GM12878 (cell line): ENCODE measurements at regions not wholly inside any gene's neighbourhood (a gene's known extent, or its start where the extent isn't known, plus 50 kb on each side); places are given as distances from the start of the nearest gene placed in this dataset.

ENCODE experiments used
- ATAC-seq: fragments of 200-7000 bp; cut with Tn5 transposase; 3 replicates; pipeline ENCODE4 v1.9.1; 2020; ENCODE audit warnings: mild to moderate bottlenecking, moderate library complexity
- BruUV-seq: library from RNA; stranded (reverse); fragments of 400-500 nt; replicated peaks from 2 replicates; lab custom pipeline; 2021; lab: Mats Ljungman, UMichigan
- CTCF ChIA-PET: fragments of 300-600 bp; sonication (Branson Sonifier 250); formaldehyde crosslinking; extraction: SDS; loops from one replicate; lab custom pipeline; 2021; ENCODE audit warnings: inconsistent platforms; lab: Yijun Ruan, JAX
- POLR2A ChIA-PET: fragments of 350-600 bp; formaldehyde crosslinking; extraction: SDS; loops from one replicate; lab custom pipeline; 2021; ENCODE audit warnings: inconsistent platforms; lab: Charles Lee
- RAD21 ChIA-PET: fragments of 300-600 bp; sonication (Branson Sonifier 250); formaldehyde crosslinking; loops from one replicate; lab custom pipeline; 2023; ENCODE audit warnings: antibody characterized with exemption; ENCODE audit not compliant: unreplicated experiment; lab: Charles Lee
- SMC1A ChIA-PET: fragments of 300-600 bp; sonication (Branson Sonifier 250); formaldehyde crosslinking; loops from one replicate; lab custom pipeline; 2023; ENCODE audit not compliant: unreplicated experiment, uncharacterized antibody; lab: Charles Lee
- DNase-seq: peaks from one replicate; pipeline ENCODE4 v3.0.0-alpha.2; 2011; ENCODE audit warnings: low read depth, low spot score
- FAIRE-seq: peaks from 3 replicates; lab custom pipeline; 2011; peaks lifted over from hg19 to GRCh38; lab: Jason Lieb, UNC
- H2AFZ ChIP-seq: 2 replicates; pipeline ENCODE4 v1.6.0; 2011; ENCODE audit warnings: low read depth, low read length, control low read depth; ENCODE audit not compliant: control insufficient read depth
- H3K27ac ChIP-seq: 2 replicates; pipeline ENCODE4 v1.5.1; 2011; ENCODE audit warnings: control low read depth; ENCODE audit not compliant: control insufficient read depth, insufficient read depth
- H3K27me3 ChIP-seq, 2 experiments: replicated peaks in 1 of 2; 2 replicates each; pipeline versions ENCODE4 v1.6.0 to v1.6.1; 2011; ENCODE audit warnings: low read length in 1 of 2; ENCODE audit not compliant: control insufficient read depth in 2 of 2, insufficient read depth in 2 of 2
- H3K36me3 ChIP-seq, 2 experiments: 2 replicates each; pipeline ENCODE4 v1.5.1; 2011; ENCODE audit warnings: low read length in 1 of 2; ENCODE audit not compliant: control insufficient read depth in 2 of 2, insufficient read depth in 2 of 2
- H3K4me1 ChIP-seq: 2 replicates; pipeline ENCODE4 v1.6.1; 2011; ENCODE audit warnings: mild to moderate bottlenecking, low read length, moderate library complexity, mixed read lengths; ENCODE audit not compliant: control insufficient read depth, insufficient read depth
- H3K4me2 ChIP-seq: 2 replicates; pipeline ENCODE4 v1.6.0; 2011; ENCODE audit warnings: control low read depth; ENCODE audit not compliant: control insufficient read depth, insufficient read depth
- H3K4me3 ChIP-seq: fragments of 200-600 bp; sonication (generic); 2 replicates; pipeline ENCODE4 v1.5.1; 2016
- H3K79me2 ChIP-seq: 2 replicates; pipeline ENCODE4 v1.6.0; 2011; ENCODE audit warnings: low read length; ENCODE audit not compliant: control insufficient read depth, insufficient read depth
- H3K9ac ChIP-seq: 2 replicates; pipeline ENCODE4 v1.8.0; 2011; ENCODE audit warnings: low read length, control low read depth, mixed read lengths; ENCODE audit not compliant: control insufficient read depth, insufficient read depth
- H3K9me3 ChIP-seq: replicated peaks from 3 replicates; pipeline ENCODE4 v1.5.1; 2011; ENCODE audit warnings: mild to moderate bottlenecking, low read length; ENCODE audit not compliant: control insufficient read depth, insufficient read depth
- H4K20me1 ChIP-seq: 2 replicates; pipeline ENCODE4 v1.6.0; 2011; ENCODE audit not compliant: control insufficient read depth, insufficient read depth
- E2F8 ChIP-seq: fragments of 450-650 bp; IDR thresholded peaks from 2 replicates; pipeline ENCODE4 v1.6.1; 2018; ENCODE audit warnings: mild to moderate bottlenecking, low read depth, moderate library complexity; ENCODE audit not compliant: partially characterized antibody
- EGR1 ChIP-seq, 2 experiments: IDR thresholded peaks; 1 replicate in 1 of 2; 2 replicates in 1 of 2; pipeline ENCODE4 v1.6.1; 2011 to 2012; ENCODE audit warnings: low read depth in 2 of 2, low read length in 2 of 2, borderline replicate concordance in 1 of 2, mild to moderate bottlenecking in 1 of 2, moderate library complexity in 1 of 2
- MXI1 ChIP-seq: fragments of 150-350 bp; IDR thresholded peaks from 2 replicates; pipeline ENCODE4 v1.6.1; 2011; ENCODE audit warnings: low read depth, mild to moderate bottlenecking, inconsistent platforms, low read length, improper control_type of control experiment
- NFIC ChIP-seq: IDR thresholded peaks from 2 replicates; pipeline ENCODE4 v1.6.1; 2012; ENCODE audit warnings: low read depth, mild to moderate bottlenecking, inconsistent platforms, low read length, moderate library complexity
- NFXL1 ChIP-seq: fragments of 450-650 bp; IDR thresholded peaks from 2 replicates; pipeline ENCODE4 v1.6.1; 2017; ENCODE audit warnings: antibody characterized with exemption, mild to moderate bottlenecking, borderline replicate concordance
- NFYA ChIP-seq: IDR thresholded peaks from 2 replicates; pipeline ENCODE4 v1.6.1; 2011; ENCODE audit warnings: low read depth, mild to moderate bottlenecking, low read length, improper control_type of control experiment, borderline replicate concordance
- PAX5 ChIP-seq: IDR thresholded peaks from 2 replicates; pipeline ENCODE4 v1.6.1; 2011; ENCODE audit warnings: low read depth, low read length, borderline replicate concordance
- POLR2AphosphoS2 ChIP-seq: IDR thresholded peaks from 2 replicates; pipeline ENCODE4 v1.6.1; 2011; ENCODE audit warnings: low read depth, mild to moderate bottlenecking, low read length, improper control_type of control experiment, moderate library complexity
- RAD21 ChIP-seq: IDR thresholded peaks from 2 replicates; pipeline ENCODE4 v1.6.1; 2011; ENCODE audit warnings: mild to moderate bottlenecking, low read depth, low read length, moderate library complexity; ENCODE audit not compliant: insufficient read depth
- SREBF2 ChIP-seq: IDR thresholded peaks from 2 replicates; pipeline ENCODE4 v1.6.1; 2012; ENCODE audit warnings: mild to moderate bottlenecking, low read length
- SUPT20H ChIP-seq: IDR thresholded peaks from 2 replicates; pipeline ENCODE4 v1.6.1; 2011; ENCODE audit warnings: low read depth, mild to moderate bottlenecking, low read length, moderate library complexity, borderline replicate concordance; ENCODE audit not compliant: control insufficient read depth
- TARDBP ChIP-seq: IDR thresholded peaks from 2 replicates; pipeline ENCODE4 v1.6.1; 2016; ENCODE audit warnings: borderline replicate concordance
- TBL1XR1 ChIP-seq: IDR thresholded peaks from 2 replicates; pipeline ENCODE4 v1.6.1; 2012; ENCODE audit warnings: low read depth, low read length, improper control_type of control experiment
- ZBED1 ChIP-seq: IDR thresholded peaks from 2 replicates; pipeline ENCODE4 v1.6.1; 2016; ENCODE audit warnings: borderline replicate concordance
- WGBS: methylation state at CpG from one replicate; pipeline ENCODE4 v1.1.6; 2016; ENCODE audit warnings: low lambda C conversion rate; ENCODE audit not compliant: insufficient replicate concordance, insufficient coverage; ENCODE audit errors: missing lambda C conversion rate; 5-methylcytosine and 5-hydroxymethylcytosine counted together
- in situ Hi-C: fragments of 300-500 bp; cut with MboI; formaldehyde crosslinking; loops from 9 replicates; pipeline ENCODE4 v1.14.3; 2018; ENCODE audit warnings: mixed read lengths
- intact Hi-C: fragments of 100-400 bp; cut with micrococcal nuclease; formaldehyde crosslinking; loops from one replicate; pipeline ENCODE4 v1.14.2; 2022; ENCODE audit not compliant: unreplicated experiment
- TF ChIP-seq, protein P1 (sequence below): fragments of 450-650 bp; conservative IDR thresholded peaks from 2 replicates; pipeline ENCODE4 v1.6.1; 2017; ENCODE audit warnings: mild to moderate bottlenecking, moderate library complexity

DNA sequence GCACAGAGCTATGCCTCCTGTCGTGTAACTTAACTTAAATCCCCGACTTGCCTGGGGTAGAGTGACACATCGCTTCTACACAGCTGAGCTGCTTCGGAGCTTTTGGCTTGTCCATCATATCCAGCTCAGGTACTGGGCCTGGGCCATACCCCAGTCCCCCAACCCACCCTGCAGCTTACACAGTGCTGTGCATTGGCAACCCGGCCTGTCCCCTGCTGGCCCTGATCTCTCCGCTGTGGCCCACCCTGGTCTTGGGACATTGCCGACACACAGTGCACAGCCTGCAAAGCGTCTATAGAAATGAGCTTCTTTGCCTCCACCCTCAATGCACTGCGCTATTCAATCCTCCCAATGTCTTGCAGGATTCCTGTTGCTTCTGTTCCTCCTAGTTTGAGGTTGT is 342.8 kb upstream of the RAB6C start:
- ChIA-PET SMC1A (no interaction called here), RAD21 (no interaction called here), CTCF (interaction anchor here (0.7 kb wide), 1 partner anchor 1114 kb away, joined by 3 read pairs; no protein-coding TSS in a partner anchor), POLR2A (no interaction called here)
- H3K4me2 ChIP-seq: no peak overlapping the region
- H4K20me1 ChIP-seq: no peaks in the 10 kb centered on the region; the same call in 1 of the 2 replicates
- in situ Hi-C loops (no loop called here), intact Hi-C loops (no loop called here)
- H3K4me3 ChIP-seq: no peak overlapping the region
- no peak overlapping the region for H2AFZ ChIP-seq
- no peaks in the 10 kb centered on the region for H3K27me3 ChIP-seq
- no peaks in the 10 kb centered on the region for H3K9me3 ChIP-seq
- BruUV-seq: no TSS peak
- H3K9ac ChIP-seq: no peak overlapping the region
- H3K36me3 ChIP-seq: no peaks in the 10 kb centered on the region
- no peaks in the 10 kb centered on the region for H3K79me2 ChIP-seq
- H3K27ac ChIP-seq: no peak overlapping the region
- no peak for FAIRE-seq
- DNase-seq: no peak
- WGBS: 31% methylated on average over 6 of the region's 9 CpGs
- no peak for TF ChIP-seq NFXL1
- TF ChIP-seq NFYA: no peak
- no peak for TF ChIP-seq TBL1XR1
- TF ChIP-seq E2F8: no peak
- no peak for ATAC-seq
- no peaks in the 10 kb centered on the region for H3K4me1 ChIP-seq

DNA sequence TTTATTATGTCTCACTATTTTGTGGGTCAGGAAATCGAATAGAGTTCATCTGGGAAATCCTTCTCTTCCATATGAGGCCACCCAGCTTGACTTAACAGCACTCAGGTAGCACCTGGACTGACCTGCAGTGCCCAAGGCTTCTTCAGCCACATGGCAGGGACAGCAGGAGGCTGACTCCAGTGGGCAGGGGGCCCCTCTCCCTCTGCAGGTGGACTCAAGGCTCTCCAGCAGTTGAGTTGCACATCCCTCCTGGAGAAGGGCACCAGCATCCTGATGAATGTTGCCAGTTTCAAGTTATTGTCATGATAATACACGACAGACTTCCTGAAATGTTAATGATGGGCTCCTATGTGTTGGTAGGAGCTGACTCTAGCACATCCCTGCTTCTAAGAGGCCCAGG is 338.1 kb upstream of the RAB6C start:
- in situ Hi-C loops: no loop called here
- no TSS peak for BruUV-seq
- FAIRE-seq: no peak
- TF ChIP-seq MXI1: no peak
- TF ChIP-seq RAD21: no peak
- TF ChIP-seq POLR2AphosphoS2: no peak
- no peak for TF ChIP-seq NFIC
- no peak for TF ChIP-seq SUPT20H
- TF ChIP-seq PAX5: no peak
- no peak for TF ChIP-seq EGR1 (IDR thresholded peaks at IDR 0.05; ENCODE audit: borderline replicate concordance in 1 of 2, low read depth in 2 of 2, low read length in 2 of 2)
- TF ChIP-seq TARDBP: no peak
- no peak for TF ChIP-seq ZBED1
- TF ChIP-seq, protein P1, sequence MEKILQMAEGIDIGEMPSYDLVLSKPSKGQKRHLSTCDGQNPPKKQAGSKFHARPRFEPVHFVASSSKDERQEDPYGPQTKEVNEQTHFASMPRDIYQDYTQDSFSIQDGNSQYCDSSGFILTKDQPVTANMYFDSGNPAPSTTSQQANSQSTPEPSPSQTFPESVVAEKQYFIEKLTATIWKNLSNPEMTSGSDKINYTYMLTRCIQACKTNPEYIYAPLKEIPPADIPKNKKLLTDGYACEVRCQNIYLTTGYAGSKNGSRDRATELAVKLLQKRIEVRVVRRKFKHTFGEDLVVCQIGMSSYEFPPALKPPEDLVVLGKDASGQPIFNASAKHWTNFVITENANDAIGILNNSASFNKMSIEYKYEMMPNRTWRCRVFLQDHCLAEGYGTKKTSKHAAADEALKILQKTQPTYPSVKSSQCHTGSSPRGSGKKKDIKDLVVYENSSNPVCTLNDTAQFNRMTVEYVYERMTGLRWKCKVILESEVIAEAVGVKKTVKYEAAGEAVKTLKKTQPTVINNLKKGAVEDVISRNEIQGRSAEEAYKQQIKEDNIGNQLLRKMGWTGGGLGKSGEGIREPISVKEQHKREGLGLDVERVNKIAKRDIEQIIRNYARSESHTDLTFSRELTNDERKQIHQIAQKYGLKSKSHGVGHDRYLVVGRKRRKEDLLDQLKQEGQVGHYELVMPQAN: no peak
- TF ChIP-seq SREBF2: no peak

More for the DNA sequence above, 338.1 kb upstream of the RAB6C start:
- ATAC-seq (no peak), DNase-seq (no peak)
- no peaks in the 10 kb centered on the region for H3K79me2 ChIP-seq
- 0% methylated on average over 2 of the region's 2 CpGs for WGBS
- H3K27ac ChIP-seq: no peak overlapping the region
- no peak overlapping the region for H3K9ac ChIP-seq
- ChIA-PET RAD21 (no interaction called here), CTCF (no interaction called here), POLR2A (no interaction called here), SMC1A (no interaction called here)
- no peak overlapping the region for H2AFZ ChIP-seq
- no peak overlapping the region for H3K4me2 ChIP-seq
- H3K27me3 ChIP-seq: no peaks in the 10 kb centered on the region
- H3K4me3 ChIP-seq: no peak overlapping the region
- intact Hi-C loops: no loop called here
- H3K4me1 ChIP-seq: no peaks in the 10 kb centered on the region
- H3K9me3 ChIP-seq: no peaks in the 10 kb centered on the region
- no peaks in the 10 kb centered on the region for H3K36me3 ChIP-seq
- H4K20me1 ChIP-seq: no peaks in the 10 kb centered on the region
